Gastrocnemius medialis (tissue), 4 donors: ENCODE measurements at regions not wholly inside any gene's neighbourhood (a gene's known extent, or its start where the extent isn't known, plus 50 kb on each side); places are given as distances from the start of the nearest gene placed in this dataset.

Source experiments
- CTCF ChIP-seq, 5 experiments: fragments of 450-650 bp in 3 of 5; fragments of 200-600 bp in 2 of 5; sonication (generic) in 2 of 5; IDR thresholded peaks in 4 of 5; conservative IDR thresholded peaks in 1 of 5; 1 replicate in 4 of 5; 2 replicates in 1 of 5; pipeline ENCODE4 v1.5.1; 2016 to 2019; ENCODE audit warnings: antibody characterized with exemption in 5 of 5, mild to moderate bottlenecking in 3 of 5, moderate library complexity in 3 of 5
- POLR2A ChIP-seq, 2 donors: fragments of 450-650 bp; IDR thresholded peaks; one replicate each; pipeline ENCODE4 v1.6.1; 2017; ENCODE audit warnings: antibody characterized with exemption in 2 of 2, mild to moderate bottlenecking in 2 of 2, moderate library complexity in 2 of 2

DNA sequence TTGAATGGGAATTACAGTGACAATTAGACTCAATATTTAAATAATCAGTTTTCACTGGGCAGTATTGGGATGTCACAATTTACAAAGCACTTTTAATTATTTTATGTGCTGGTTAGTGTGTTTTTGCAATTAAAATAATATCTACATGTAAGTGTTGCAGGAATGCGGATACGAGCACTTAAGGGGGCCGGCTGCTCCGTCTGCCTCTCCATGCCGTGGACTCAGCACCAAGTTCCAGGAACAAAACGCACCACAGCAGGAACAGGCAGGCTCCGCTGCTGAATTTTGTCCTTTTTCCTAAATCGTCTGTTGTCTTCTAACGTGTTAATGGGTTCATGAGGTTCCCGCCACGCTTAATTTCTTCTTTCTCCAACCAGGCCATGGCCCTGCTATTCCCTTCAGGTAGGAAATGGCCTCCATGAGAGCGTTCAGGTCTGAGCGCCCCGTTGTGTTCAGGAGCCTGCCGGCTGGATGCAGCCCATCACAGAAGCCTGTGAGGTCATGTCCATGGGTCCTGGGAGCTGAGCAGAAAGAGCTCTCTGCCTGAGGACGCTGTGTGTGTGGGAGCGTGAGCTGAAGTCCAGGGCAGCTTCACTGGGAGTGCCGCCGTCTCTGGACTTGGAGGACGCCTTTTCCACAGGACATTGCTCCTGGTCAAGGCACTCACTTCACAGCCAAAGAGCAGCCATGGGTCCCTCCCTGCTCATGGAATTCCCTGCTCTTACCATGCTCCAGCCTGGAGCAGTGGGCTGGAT is 730.3 kb downstream of the BRD1 start:
- TF ChIP-seq CTCF (IDR thresholded peaks at IDR 0.05 in 4 of 5, conservative IDR thresholded peaks at IDR 0.05 in 1 of 5), result no peak
- no peak for TF ChIP-seq POLR2A (IDR thresholded peaks at IDR 0.05)
